ENCODE measurements at regions not wholly inside any gene's neighbourhood (a gene's known extent, or its start where the extent isn't known, plus 50 kb on each side); places are given as distances from the start of the nearest gene placed in this dataset.

DNA sequence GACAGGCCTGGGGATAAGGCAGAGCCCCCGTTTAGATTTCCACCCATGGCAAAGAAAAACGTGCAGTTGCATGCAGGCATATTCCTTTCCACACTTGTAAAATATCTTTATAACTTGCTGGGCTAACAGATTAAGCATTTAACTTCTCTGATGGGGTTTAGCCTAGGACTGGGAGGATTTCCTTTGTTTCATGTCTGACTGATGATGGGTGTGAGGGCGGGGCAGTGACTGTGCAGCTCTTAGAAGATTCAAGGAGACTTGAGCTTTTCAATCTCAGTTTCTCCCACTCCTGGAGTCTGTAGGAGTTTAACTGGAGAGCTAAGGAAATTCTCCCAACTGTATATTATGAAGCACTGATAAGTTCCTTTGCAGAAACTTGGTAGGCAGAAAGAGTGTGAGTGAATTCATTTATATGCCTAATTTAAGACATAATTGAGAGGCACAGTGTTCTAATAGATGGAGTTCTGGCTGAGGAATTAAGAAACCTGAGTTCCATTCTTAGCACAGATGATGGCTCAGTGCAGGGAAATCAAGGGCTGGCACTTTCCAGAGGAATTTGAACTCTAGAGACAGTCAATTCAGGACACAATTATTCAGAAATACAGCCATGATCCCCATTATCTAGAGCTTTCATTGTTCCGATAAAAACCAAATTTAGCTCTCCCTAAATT lies 214.6 kb upstream of the CNR1 start:
- no peak overlapping the region for H3K4me3 ChIP-seq
- peaks cover 0 to 32% (median 20%) of the 10 kb centered on the region in 10 experiments; a peak in 15 of 20 replicates for H3K4me1 ChIP-seq
- no peaks in the 10 kb centered on the region for H3K9me3 ChIP-seq (replicated peaks in 1 of 11)
- H3K27ac ChIP-seq = peak overlapping the region in 8 of 11 experiments; percentile 24 to 84 (median 66); a peak in 13 of 22 replicates
- no peak for TF ChIP-seq Cebpa-rat (IDR thresholded peaks at IDR 0.05)
- peak overlapping the region in 8 of 11 experiments; percentile 35 to 77 (median 60); a peak in 16 of 22 replicates for H3K4me2 ChIP-seq
- H3K27me3 ChIP-seq = no peaks in the 10 kb centered on the region
- H4K20me1 ChIP-seq = no peaks in the 10 kb centered on the region
- peak overlapping the region in 5 of 11 experiments; percentile 39 to 62 (median 55); a peak in 7 of 22 replicates for H3K9ac ChIP-seq
- H3K36me3 ChIP-seq = no peaks in the 10 kb centered on the region

DNA sequence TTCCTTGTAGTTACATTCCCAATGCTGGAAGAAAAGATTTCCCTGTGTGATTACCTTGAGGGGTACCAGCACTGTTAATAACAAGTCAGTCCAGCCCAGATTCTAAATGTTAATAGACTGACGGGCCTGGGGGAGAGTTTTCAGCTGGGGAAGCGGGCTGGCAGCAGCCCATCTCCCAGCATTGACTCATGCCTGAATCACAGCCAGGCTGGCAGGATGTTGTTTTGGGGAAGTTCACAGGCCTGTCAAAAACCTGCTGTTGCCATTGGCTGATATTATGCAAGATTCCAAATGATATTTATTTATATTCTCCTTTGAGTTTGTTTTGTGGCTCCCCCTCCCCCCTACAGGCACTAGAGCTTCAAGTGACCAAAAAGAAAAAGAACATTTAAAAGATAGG lies 213.9 kb upstream of the CNR1 start:
- Histone ChIP-seq H3K9me3 (replicated peaks in 1 of 11) (no peaks in the 10 kb centered on the region), H3K4me1 (peaks cover 0 to 32% (median 20%) of the 10 kb centered on the region in 10 experiments; a peak in 15 of 20 replicates), H3K4me2 (peak overlapping the region in 8 of 11 experiments; percentile 35 to 77 (median 60); a peak in 15 of 22 replicates), H3K27me3 (no peaks in the 10 kb centered on the region), H3K36me3 (no peaks in the 10 kb centered on the region), H3K27ac (peak overlapping the region in 8 of 11 experiments; percentile 24 to 84 (median 66); a peak in 13 of 22 replicates), H3K4me3 (no peak overlapping the region), H3K9ac (peak overlapping the region in 5 of 11 experiments; percentile 39 to 62 (median 55); a peak in 7 of 22 replicates), H4K20me1 (no peaks in the 10 kb centered on the region)
- peak in 3 of 11 experiments; percentile 16 to 45 (median 40); a peak in 3 of 22 replicates for TF ChIP-seq Cebpa-rat (IDR thresholded peaks at IDR 0.05)

GRCh38 chr6:88378639-88379038 lies 212.5 kb upstream of the CNR1 start:
- no peak overlapping the region for H3K4me3 ChIP-seq
- H3K9me3 ChIP-seq (replicated peaks in 1 of 11) = no peaks in the 10 kb centered on the region
- H3K4me2 ChIP-seq = no peak overlapping the region
- H3K27ac ChIP-seq = no peak overlapping the region
- H4K20me1 ChIP-seq = no peaks in the 10 kb centered on the region
- no peaks in the 10 kb centered on the region for H3K36me3 ChIP-seq
- no peak for TF ChIP-seq Cebpa-rat (IDR thresholded peaks at IDR 0.05)
- H3K9ac ChIP-seq = no peak overlapping the region
- H3K27me3 ChIP-seq = no peaks in the 10 kb centered on the region
- peaks cover 0 to 32% (median 20%) of the 10 kb centered on the region in 10 experiments; a peak in 15 of 20 replicates for H3K4me1 ChIP-seq

GRCh38 chr6:88377976-88378568 lies 211.9 kb upstream of the CNR1 start:
- Histone ChIP-seq H3K27me3 (no peaks in the 10 kb centered on the region), H3K4me1 (peaks cover 0 to 32% (median 20%) of the 10 kb centered on the region in 10 experiments; a peak in 15 of 20 replicates), H3K36me3 (no peaks in the 10 kb centered on the region), H3K27ac (no peak overlapping the region), H4K20me1 (no peaks in the 10 kb centered on the region), H3K4me3 (no peak overlapping the region), H3K9ac (no peak overlapping the region), H3K4me2 (no peak overlapping the region), H3K9me3 (replicated peaks in 1 of 11) (no peaks in the 10 kb centered on the region)
- TF ChIP-seq Cebpa-rat (IDR thresholded peaks at IDR 0.05) = no peak

DNA sequence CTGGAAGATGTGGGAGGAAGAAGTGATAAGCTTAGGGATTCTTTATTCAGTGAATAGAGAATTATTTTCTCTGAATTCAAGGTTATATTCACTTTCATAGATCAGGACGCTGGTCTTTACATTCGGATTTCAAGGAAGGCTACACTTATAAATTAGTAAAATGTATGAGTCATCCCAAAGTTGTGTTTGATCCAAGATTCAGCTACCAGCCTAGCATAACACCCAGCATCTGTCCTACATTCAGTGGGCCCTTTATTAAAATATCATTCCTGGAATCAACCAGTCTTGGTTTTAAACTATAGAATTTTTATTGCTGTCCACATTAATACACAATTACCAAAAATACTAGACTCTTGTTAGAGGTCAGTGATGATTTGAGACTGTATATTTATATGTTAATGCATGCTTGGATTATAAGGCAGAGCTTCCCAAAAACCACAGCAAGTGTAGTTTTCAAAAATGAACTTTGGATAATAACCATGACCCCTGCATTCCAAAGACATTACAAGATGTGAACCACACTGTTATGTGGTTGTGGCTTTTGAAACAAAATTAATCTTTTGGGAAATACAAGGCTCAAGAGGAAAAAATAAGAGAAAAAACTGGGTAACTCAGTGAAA lies 210.7 kb upstream of the CNR1 start:
- Histone ChIP-seq H3K27ac (no peak overlapping the region), H3K36me3 (no peaks in the 10 kb centered on the region), H3K4me2 (no peak overlapping the region), H4K20me1 (no peaks in the 10 kb centered on the region), H3K27me3 (no peaks in the 10 kb centered on the region), H3K9ac (no peak overlapping the region), H3K4me1 (peaks cover 0 to 32% (median 20%) of the 10 kb centered on the region in 10 experiments; a peak in 15 of 20 replicates), H3K9me3 (replicated peaks in 1 of 11) (no peaks in the 10 kb centered on the region), H3K4me3 (no peak overlapping the region)
- no peak for TF ChIP-seq Cebpa-rat (IDR thresholded peaks at IDR 0.05)

DNA sequence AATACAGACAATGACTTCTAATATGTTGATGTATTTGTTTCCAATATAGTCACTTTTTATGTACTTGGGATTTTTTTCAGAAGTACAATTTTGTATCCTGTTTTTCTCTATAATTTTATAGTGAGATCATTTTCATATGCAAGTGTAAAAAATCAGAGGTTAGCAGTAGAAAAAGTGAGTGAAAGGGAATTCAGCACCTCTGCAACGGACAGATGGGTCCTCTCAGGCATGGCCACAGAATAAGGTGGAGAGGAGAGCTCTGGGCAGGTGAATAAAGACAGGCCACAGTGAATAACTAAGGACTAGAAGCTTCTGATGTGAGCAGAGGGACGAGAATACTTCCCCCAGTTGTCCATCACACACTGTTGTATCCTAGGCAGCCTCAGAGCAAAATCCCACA lies 210.1 kb upstream of the CNR1 start:
- H3K36me3 ChIP-seq = no peaks in the 10 kb centered on the region
- no peak overlapping the region for H3K4me2 ChIP-seq
- H3K9ac ChIP-seq = no peak overlapping the region
- H4K20me1 ChIP-seq = no peaks in the 10 kb centered on the region
- peaks cover 0 to 29% (median 18%) of the 10 kb centered on the region in 10 experiments; a peak in 15 of 20 replicates for H3K4me1 ChIP-seq
- no peaks in the 10 kb centered on the region for H3K27me3 ChIP-seq
- H3K27ac ChIP-seq = no peak overlapping the region
- no peak for TF ChIP-seq Cebpa-rat (IDR thresholded peaks at IDR 0.05)
- no peaks in the 10 kb centered on the region for H3K9me3 ChIP-seq (replicated peaks in 1 of 11)
- no peak overlapping the region for H3K4me3 ChIP-seq

- no peaks in the 10 kb centered on the region for H3K27me3 ChIP-seq
- no peak for TF ChIP-seq Cebpa-rat (IDR thresholded peaks at IDR 0.05)
- no peak overlapping the region for H3K9ac ChIP-seq
- peaks cover 0 to 20% (median 3%) of the 10 kb centered on the region in 10 experiments; a peak in 11 of 20 replicates for H3K4me1 ChIP-seq
- H3K27ac ChIP-seq = no peak overlapping the region
- no peaks in the 10 kb centered on the region for H3K9me3 ChIP-seq (replicated peaks in 1 of 11)
- H3K4me2 ChIP-seq = no peak overlapping the region
- no peak overlapping the region for H3K4me3 ChIP-seq
- H4K20me1 ChIP-seq = no peaks in the 10 kb centered on the region
- H3K36me3 ChIP-seq = no peaks in the 10 kb centered on the region
Observed at GRCh38 chr6:88374553-88374952, 208.4 kb upstream of the CNR1 start.

DNA sequence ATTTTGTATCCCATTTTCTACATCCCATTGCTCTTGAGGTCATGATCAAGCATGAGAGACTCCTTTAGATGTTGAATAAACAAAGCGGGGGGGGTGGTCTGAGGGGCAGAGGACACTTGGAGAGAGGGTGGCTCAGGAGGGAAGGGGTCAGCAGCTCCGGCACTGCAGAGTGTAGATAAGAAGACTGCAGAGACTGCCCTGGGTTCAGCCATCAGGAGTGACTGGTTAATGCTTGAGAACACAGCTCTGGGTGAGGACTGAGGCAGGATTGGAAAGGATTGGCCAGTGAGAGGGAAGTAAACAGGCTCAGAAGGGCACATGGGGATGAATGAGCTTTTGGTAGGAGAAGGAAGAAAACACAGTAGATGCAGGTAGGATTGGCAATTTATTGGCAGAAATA lies 205.3 kb upstream of the CNR1 start:
- no peak for TF ChIP-seq Cebpa-rat (IDR thresholded peaks at IDR 0.05)
- Histone ChIP-seq H3K4me3 (no peak overlapping the region), H3K9ac (no peak overlapping the region), H3K36me3 (no peaks in the 10 kb centered on the region), H3K4me2 (no peak overlapping the region), H3K27me3 (no peaks in the 10 kb centered on the region), H3K9me3 (replicated peaks in 1 of 11) (no peaks in the 10 kb centered on the region), H4K20me1 (no peaks in the 10 kb centered on the region), H3K4me1 (peaks cover 0 to 15% (median 0%) of the 10 kb centered on the region in 10 experiments; a peak in 2 of 20 replicates), H3K27ac (no peak overlapping the region)

DNA sequence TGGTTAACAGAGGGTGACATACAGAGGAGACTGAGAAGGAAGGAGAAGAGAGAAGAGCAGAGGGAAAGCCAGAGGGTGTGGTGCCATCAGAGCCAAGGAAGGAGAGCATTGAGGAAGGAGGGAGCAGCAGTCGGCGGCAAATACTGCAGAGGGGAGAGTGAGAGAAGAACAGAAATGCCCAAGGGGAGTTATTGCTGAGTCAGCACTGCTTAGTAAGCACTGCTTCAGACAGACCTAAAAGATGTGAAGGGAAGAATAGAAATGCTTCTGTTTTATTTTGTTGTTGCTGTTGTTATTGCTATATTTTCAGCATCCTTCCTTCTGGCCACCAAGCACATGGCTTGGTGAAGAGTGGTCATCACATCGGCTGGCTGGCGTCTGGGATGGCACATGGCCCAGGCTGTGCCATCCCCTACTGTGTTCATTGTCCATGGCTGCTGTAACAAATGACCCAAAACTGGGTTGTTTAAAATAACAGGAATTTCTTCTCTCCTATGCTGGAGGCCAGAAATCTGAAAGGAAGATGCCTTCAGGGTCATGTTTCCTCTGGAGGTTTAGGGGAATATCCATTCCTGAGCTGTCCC lies 204.1 kb upstream of the CNR1 start:
- Histone ChIP-seq H3K4me3 (no peak overlapping the region), H3K36me3 (no peaks in the 10 kb centered on the region), H3K9me3 (replicated peaks in 1 of 11) (no peaks in the 10 kb centered on the region), H4K20me1 (no peaks in the 10 kb centered on the region), H3K9ac (no peak overlapping the region), H3K4me1 (peaks cover 0 to 15% (median 0%) of the 10 kb centered on the region in 10 experiments; a peak in 2 of 20 replicates), H3K27me3 (no peaks in the 10 kb centered on the region), H3K27ac (no peak overlapping the region), H3K4me2 (peak overlapping the region in 2 of 11 experiments; percentile 16 to 27; a peak in 2 of 22 replicates)
- no peak for TF ChIP-seq Cebpa-rat (IDR thresholded peaks at IDR 0.05)

Measured in BLaER1 treated with 17β-estradiol and CSF1 and Interleukin-3, amounts not matched to agents 10 nM and 100 nM (cell line).